ENCODE measurements at regions not wholly inside any gene's neighbourhood (a gene's known extent, or its start where the extent isn't known, plus 50 kb on each side); places are given as distances from the start of the nearest gene placed in this dataset.

- Histone ChIP-seq H3K4me3 (no peak overlapping the region), H2AFZ (no peak overlapping the region), H3K9me2 (replicated peaks; ENCODE audit: insufficient read depth) (no peaks in the 10 kb centered on the region), H3K4me2 (no peak overlapping the region), H3K36me3 (replicated peaks; ENCODE audit: insufficient read depth, low read depth) (no peaks in the 10 kb centered on the region), H3K9me3 (ENCODE audit: low read depth) (no peaks in the 10 kb centered on the region), H3K4me1 (ENCODE audit: insufficient read depth) (no peaks in the 10 kb centered on the region), H3K27ac (no peak overlapping the region), H3K27me3 (no peaks in the 10 kb centered on the region), H4K20me1 (ENCODE audit: insufficient read depth, poor library complexity, severe bottlenecking) (no peaks in the 10 kb centered on the region), H3K79me2 (no peaks in the 10 kb centered on the region)
- 93% methylated on average over 1 of the region's 1 CpG for WGBS (ENCODE audit: low lambda C conversion rate, missing lambda C conversion rate)
- no peak for DNase-seq (ENCODE audit: low spot score)
- TF ChIP-seq EZH2 (IDR thresholded peaks at IDR 0.05; ENCODE audit: borderline replicate concordance), result no peak
- TF ChIP-seq EZH2phosphoT487 (IDR thresholded peaks at IDR 0.05; ENCODE audit: low read depth, severe bottlenecking, unreplicated experiment), result no peak
- TF ChIP-seq, protein P1, sequence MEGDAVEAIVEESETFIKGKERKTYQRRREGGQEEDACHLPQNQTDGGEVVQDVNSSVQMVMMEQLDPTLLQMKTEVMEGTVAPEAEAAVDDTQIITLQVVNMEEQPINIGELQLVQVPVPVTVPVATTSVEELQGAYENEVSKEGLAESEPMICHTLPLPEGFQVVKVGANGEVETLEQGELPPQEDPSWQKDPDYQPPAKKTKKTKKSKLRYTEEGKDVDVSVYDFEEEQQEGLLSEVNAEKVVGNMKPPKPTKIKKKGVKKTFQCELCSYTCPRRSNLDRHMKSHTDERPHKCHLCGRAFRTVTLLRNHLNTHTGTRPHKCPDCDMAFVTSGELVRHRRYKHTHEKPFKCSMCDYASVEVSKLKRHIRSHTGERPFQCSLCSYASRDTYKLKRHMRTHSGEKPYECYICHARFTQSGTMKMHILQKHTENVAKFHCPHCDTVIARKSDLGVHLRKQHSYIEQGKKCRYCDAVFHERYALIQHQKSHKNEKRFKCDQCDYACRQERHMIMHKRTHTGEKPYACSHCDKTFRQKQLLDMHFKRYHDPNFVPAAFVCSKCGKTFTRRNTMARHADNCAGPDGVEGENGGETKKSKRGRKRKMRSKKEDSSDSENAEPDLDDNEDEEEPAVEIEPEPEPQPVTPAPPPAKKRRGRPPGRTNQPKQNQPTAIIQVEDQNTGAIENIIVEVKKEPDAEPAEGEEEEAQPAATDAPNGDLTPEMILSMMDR (IDR thresholded peaks at IDR 0.05; ENCODE audit: poor library complexity), result no peak
These were observed 205.8 kb downstream of the ARL6IP6 start for GRCh38 chr2:152924219-152924618.

GRCh38 chr2:152920846-152921245 is 202.4 kb downstream of the ARL6IP6 start:
- no peaks in the 10 kb centered on the region for H3K79me2 ChIP-seq
- no peak overlapping the region for H3K27ac ChIP-seq
- WGBS (ENCODE audit: low lambda C conversion rate, missing lambda C conversion rate), result 74% methylated on average over 2 of the region's 2 CpGs
- no peaks in the 10 kb centered on the region for H3K36me3 ChIP-seq (replicated peaks; ENCODE audit: insufficient read depth, low read depth)
- H3K9me2 ChIP-seq (replicated peaks; ENCODE audit: insufficient read depth), result no peaks in the 10 kb centered on the region
- H3K4me1 ChIP-seq (ENCODE audit: insufficient read depth), result no peaks in the 10 kb centered on the region
- no peaks in the 10 kb centered on the region for H4K20me1 ChIP-seq (ENCODE audit: insufficient read depth, poor library complexity, severe bottlenecking)
- no peak overlapping the region for H2AFZ ChIP-seq
- H3K4me2 ChIP-seq, result no peak overlapping the region
- TF ChIP-seq EZH2phosphoT487 (IDR thresholded peaks at IDR 0.05; ENCODE audit: low read depth, severe bottlenecking, unreplicated experiment) (no peak), EZH2 (IDR thresholded peaks at IDR 0.05; ENCODE audit: borderline replicate concordance) (no peak)
- TF ChIP-seq, protein P1 (IDR thresholded peaks at IDR 0.05; ENCODE audit: poor library complexity), result no peak
- no peaks in the 10 kb centered on the region for H3K27me3 ChIP-seq
- no peak overlapping the region for H3K4me3 ChIP-seq
- no peaks in the 10 kb centered on the region for H3K9me3 ChIP-seq (ENCODE audit: low read depth)
- DNase-seq (ENCODE audit: low spot score), result peak; percentile 9

GRCh38 chr2:152910970-152911369 is 192.6 kb downstream of the ARL6IP6 start:
- no peaks in the 10 kb centered on the region for H3K9me2 ChIP-seq (replicated peaks; ENCODE audit: insufficient read depth)
- H3K9me3 ChIP-seq (ENCODE audit: low read depth), result no peaks in the 10 kb centered on the region
- no peaks in the 10 kb centered on the region for H3K27me3 ChIP-seq
- H3K79me2 ChIP-seq, result no peaks in the 10 kb centered on the region
- H3K27ac ChIP-seq, result no peak overlapping the region
- TF ChIP-seq EZH2 (IDR thresholded peaks at IDR 0.05; ENCODE audit: borderline replicate concordance) (no peak), EZH2phosphoT487 (IDR thresholded peaks at IDR 0.05; ENCODE audit: low read depth, severe bottlenecking, unreplicated experiment) (no peak)
- TF ChIP-seq, protein P1 (IDR thresholded peaks at IDR 0.05; ENCODE audit: poor library complexity), result no peak
- no peaks in the 10 kb centered on the region for H4K20me1 ChIP-seq (ENCODE audit: insufficient read depth, poor library complexity, severe bottlenecking)
- no peak overlapping the region for H3K4me2 ChIP-seq
- H3K36me3 ChIP-seq (replicated peaks; ENCODE audit: insufficient read depth, low read depth), result no peaks in the 10 kb centered on the region
- no peak overlapping the region for H3K4me3 ChIP-seq
- DNase-seq (ENCODE audit: low spot score), result no peak
- H2AFZ ChIP-seq, result no peak overlapping the region
- no peaks in the 10 kb centered on the region for H3K4me1 ChIP-seq (ENCODE audit: insufficient read depth)

- 73% methylated on average over 5 of the region's 5 CpGs for WGBS (ENCODE audit: low lambda C conversion rate, missing lambda C conversion rate)
- Histone ChIP-seq H3K9me3 (ENCODE audit: low read depth) (no peaks in the 10 kb centered on the region), H3K79me2 (no peaks in the 10 kb centered on the region), H3K4me3 (no peak overlapping the region), H3K36me3 (replicated peaks; ENCODE audit: insufficient read depth, low read depth) (no peaks in the 10 kb centered on the region), H3K4me1 (ENCODE audit: insufficient read depth) (no peaks in the 10 kb centered on the region), H3K4me2 (no peak overlapping the region), H3K9me2 (replicated peaks; ENCODE audit: insufficient read depth) (no peaks in the 10 kb centered on the region), H3K27me3 (no peaks in the 10 kb centered on the region), H4K20me1 (ENCODE audit: insufficient read depth, poor library complexity, severe bottlenecking) (no peaks in the 10 kb centered on the region), H3K27ac (no peak overlapping the region), H2AFZ (no peak overlapping the region)
- TF ChIP-seq EZH2phosphoT487 (IDR thresholded peaks at IDR 0.05; ENCODE audit: low read depth, severe bottlenecking, unreplicated experiment) (no peak), EZH2 (IDR thresholded peaks at IDR 0.05; ENCODE audit: borderline replicate concordance) (no peak)
- TF ChIP-seq, protein P1 (IDR thresholded peaks at IDR 0.05; ENCODE audit: poor library complexity), result no peak
- DNase-seq (ENCODE audit: low spot score), result no peak
These were observed 188.6 kb downstream of the ARL6IP6 start for GRCh38 chr2:152907046-152907445.
